ENCODE measurements at regions not wholly inside any gene's neighbourhood (a gene's known extent, or its start where the extent isn't known, plus 50 kb on each side); places are given as distances from the start of the nearest gene placed in this dataset.

GRCh38 chr7:19834566-19834965 lies 61.1 kb upstream of the TMEM196 start:
- Histone ChIP-seq H3K9me2 (replicated peaks; ENCODE audit: insufficient read depth, low read length) (no peaks in the 10 kb centered on the region), H3F3A (ENCODE audit: insufficient read depth) (no peaks in the 10 kb centered on the region), H3K27ac (ENCODE audit: low read depth, low read length) (no peak overlapping the region), H3K36me3 (ENCODE audit: low read length) (no peaks in the 10 kb centered on the region), H4K20me1 (ENCODE audit: low read depth, low read length) (no peaks in the 10 kb centered on the region), H3K9ac (ENCODE audit: low read length) (no peak overlapping the region), H3K27me3 (ENCODE audit: low read length) (no peaks in the 10 kb centered on the region), H3K79me2 (ENCODE audit: insufficient read depth, low read length) (no peaks in the 10 kb centered on the region), H3K4me2 (ENCODE audit: low read depth, low read length, poor library complexity, severe bottlenecking) (no peak overlapping the region), H3K9me3 (ENCODE audit: insufficient read depth, low read length) (no peaks in the 10 kb centered on the region), H2AFZ (ENCODE audit: low read depth, low read length, severe bottlenecking) (no peak overlapping the region), H3K4me3 (ENCODE audit: insufficient read depth, low read length, poor library complexity, severe bottlenecking) (no peak overlapping the region)
- no peak for TF ChIP-seq EZH2phosphoT487 (conservative IDR thresholded peaks at IDR 0.05; ENCODE audit: low read length)
- TF ChIP-seq CTCF (IDR thresholded peaks at IDR 0.05; ENCODE audit: insufficient read depth, low read length, poor library complexity, severe bottlenecking), result no peak

GRCh38 chr7:19830604-19831003 lies 57.2 kb upstream of the TMEM196 start:
- H3K4me3 ChIP-seq (ENCODE audit: insufficient read depth, low read length, poor library complexity, severe bottlenecking), result no peak overlapping the region
- H3K27ac ChIP-seq (ENCODE audit: low read depth, low read length), result no peak overlapping the region
- H3K36me3 ChIP-seq (ENCODE audit: low read length), result no peaks in the 10 kb centered on the region
- H3K27me3 ChIP-seq (ENCODE audit: low read length), result no peaks in the 10 kb centered on the region
- TF ChIP-seq EZH2phosphoT487 (conservative IDR thresholded peaks at IDR 0.05; ENCODE audit: low read length), result no peak
- TF ChIP-seq CTCF (IDR thresholded peaks at IDR 0.05; ENCODE audit: insufficient read depth, low read length, poor library complexity, severe bottlenecking), result no peak
- H3K79me2 ChIP-seq (ENCODE audit: insufficient read depth, low read length), result no peaks in the 10 kb centered on the region
- H3K4me2 ChIP-seq (ENCODE audit: low read depth, low read length, poor library complexity, severe bottlenecking), result no peak overlapping the region
- no peaks in the 10 kb centered on the region for H4K20me1 ChIP-seq (ENCODE audit: low read depth, low read length)
- no peak overlapping the region for H2AFZ ChIP-seq (ENCODE audit: low read depth, low read length, severe bottlenecking)
- no peaks in the 10 kb centered on the region for H3F3A ChIP-seq (ENCODE audit: insufficient read depth)
- H3K9me3 ChIP-seq (ENCODE audit: insufficient read depth, low read length), result no peaks in the 10 kb centered on the region
- H3K9me2 ChIP-seq (replicated peaks; ENCODE audit: insufficient read depth, low read length), result no peaks in the 10 kb centered on the region
- H3K9ac ChIP-seq (ENCODE audit: low read length), result no peak overlapping the region

All from SU-DHL-6 (cell line).